IMR-90 (cell line): ENCODE measurements at regions not wholly inside any gene's neighbourhood (a gene's known extent, or its start where the extent isn't known, plus 50 kb on each side); places are given as distances from the start of the nearest gene placed in this dataset.

Source experiments
- ATAC-seq: fragments of 200-7000 bp; cut with Tn5 transposase; 2 replicates; pipeline ENCODE4 v1.9.1; 2020; ENCODE audit warnings: low read depth, mild to moderate bottlenecking, moderate library complexity
- BruUV-seq: library from RNA; stranded (reverse); fragments of 400-500 nt; replicated peaks from 2 replicates; lab custom pipeline; 2021; lab: Mats Ljungman, UMichigan
- CTCF ChIA-PET: fragments of 300-600 bp; formaldehyde crosslinking; extraction: SDS; loops from one replicate; lab custom pipeline; 2021; ENCODE audit warnings: antibody characterized with exemption; lab: Yijun Ruan, JAX
- POLR2A ChIA-PET: fragments of 300-600 bp; sonication (Branson Sonifier 250); formaldehyde crosslinking; loops from one replicate; lab custom pipeline; 2022; ENCODE audit warnings: antibody characterized with exemption; ENCODE audit not compliant: unreplicated experiment; lab: Charles Lee
- DNase-seq: peaks from one replicate; pipeline ENCODE4 v3.0.0; 2013
- H2AFZ ChIP-seq: replicated peaks from 2 replicates; pipeline ENCODE3; 2013; ENCODE audit warnings: low read length, mild to moderate bottlenecking; ENCODE audit not compliant: poor library complexity
- H2AK5ac ChIP-seq: 2 replicates; pipeline ENCODE4 v1.6.1; 2013; ENCODE audit warnings: low read depth, low read length, inconsistent platforms
- H2AK9ac ChIP-seq: replicated peaks from 2 replicates; pipeline ENCODE3; 2013; ENCODE audit warnings: mild to moderate bottlenecking, low read depth, low read length, moderate library complexity; ENCODE audit not compliant: poor library complexity
- H2BK120ac ChIP-seq: 2 replicates; pipeline ENCODE4 v1.6.1; 2013; ENCODE audit warnings: low read depth, low read length, inconsistent platforms
- H2BK15ac ChIP-seq: 3 replicates; pipeline ENCODE4 v1.6.1; 2013; ENCODE audit warnings: low read depth, low read length, inconsistent platforms
- H2BK20ac ChIP-seq: 2 replicates; pipeline ENCODE4 v1.6.1; 2013; ENCODE audit warnings: low read depth, mild to moderate bottlenecking, inconsistent platforms, low read length, moderate library complexity
- H2BK5ac ChIP-seq: 2 replicates; pipeline ENCODE4 v1.6.1; 2013; ENCODE audit warnings: mild to moderate bottlenecking, low read depth, low read length, inconsistent platforms; ENCODE audit not compliant: poor library complexity, severe bottlenecking
- H3K14ac ChIP-seq: replicated peaks from 2 replicates; pipeline ENCODE4 v1.6.1; 2013; ENCODE audit warnings: low read depth, low read length, inconsistent platforms
- H3K18ac ChIP-seq: 2 replicates; pipeline ENCODE4 v1.6.1; 2013; ENCODE audit warnings: low read depth, low read length, control low read depth
- H3K23ac ChIP-seq: 2 replicates; pipeline ENCODE4 v1.6.1; 2013; ENCODE audit warnings: low read depth, low read length, inconsistent platforms
- H3K27ac ChIP-seq: 2 replicates; pipeline ENCODE4 v1.5.1; 2013; ENCODE audit warnings: mild to moderate bottlenecking, control low read depth, low read length; ENCODE audit not compliant: insufficient read depth
- H3K27me3 ChIP-seq: 2 replicates; pipeline ENCODE4 v1.6.1; 2013; ENCODE audit warnings: low read length; ENCODE audit not compliant: control insufficient read depth, insufficient read depth
- H3K36me3 ChIP-seq: 2 replicates; pipeline ENCODE4 v1.6.1; 2013; ENCODE audit warnings: low read length, mixed read lengths; ENCODE audit not compliant: control insufficient read depth, insufficient read depth
- H3K4ac ChIP-seq: 2 replicates; pipeline ENCODE4 v1.6.1; 2013; ENCODE audit warnings: low read depth, low read length, inconsistent platforms
- H3K4me1 ChIP-seq: 2 replicates; pipeline ENCODE4 v1.6.1; 2013; ENCODE audit warnings: low read length, mixed read lengths; ENCODE audit not compliant: control insufficient read depth, insufficient read depth
- H3K4me2 ChIP-seq: 2 replicates; pipeline ENCODE4 v1.6.1; 2013; ENCODE audit warnings: low read depth, mild to moderate bottlenecking, control low read depth, low read length, moderate library complexity
- H3K4me3 ChIP-seq: 2 replicates; pipeline ENCODE4 v1.5.1; 2013; ENCODE audit warnings: low read depth, mild to moderate bottlenecking, control low read depth, low read length, moderate library complexity; ENCODE audit not compliant: insufficient read depth
- H3K56ac ChIP-seq: 2 replicates; pipeline ENCODE4 v1.6.1; 2013; ENCODE audit warnings: low read length, inconsistent platforms; ENCODE audit not compliant: insufficient read depth; ENCODE audit errors: extremely low read depth
- H3K79me1 ChIP-seq, 2 experiments: 2 replicates each; pipeline ENCODE4 v1.6.1; 2013; ENCODE audit warnings: low read length in 2 of 2, inconsistent platforms in 1 of 2, low read depth in 1 of 2
- H3K9ac ChIP-seq: 2 replicates; pipeline ENCODE4 v1.6.1; 2013; ENCODE audit warnings: low read depth, low read length, control low read depth
- H3K9me1 ChIP-seq: 2 replicates; pipeline ENCODE4 v1.6.1; 2013; ENCODE audit warnings: low read length, inconsistent platforms; ENCODE audit not compliant: insufficient read depth
- H3K9me3 ChIP-seq: 2 replicates; pipeline ENCODE4 v1.6.1; 2013; ENCODE audit warnings: low read length; ENCODE audit not compliant: control insufficient read depth, insufficient read depth
- H4K20me1 ChIP-seq: 2 replicates; pipeline ENCODE4 v1.6.1; 2013; ENCODE audit warnings: low read length, inconsistent platforms; ENCODE audit not compliant: insufficient read depth
- H4K5ac ChIP-seq: 2 replicates; pipeline ENCODE4 v1.6.1; 2013; ENCODE audit warnings: mild to moderate bottlenecking, low read depth, low read length, control low read depth
- H4K8ac ChIP-seq, 2 experiments: 2 replicates each; pipeline ENCODE4 v1.6.1; 2013; ENCODE audit warnings: low read depth in 2 of 2, low read length in 2 of 2, control low read depth in 1 of 2, inconsistent platforms in 1 of 2
- H4K91ac ChIP-seq: 2 replicates; pipeline ENCODE4 v1.6.1; 2013; ENCODE audit warnings: low read depth, low read length, inconsistent platforms; ENCODE audit not compliant: insufficient read depth
- CHD1 ChIP-seq: IDR thresholded peaks from 2 replicates; pipeline ENCODE4 v1.6.1; 2012; ENCODE audit warnings: low read depth, low read length, improper control_type of control experiment
- FOS ChIP-seq: fragments of 150-350 bp; IDR thresholded peaks from 2 replicates; pipeline ENCODE4 v1.6.1; 2016; ENCODE audit warnings: low read depth, low read length
- MAZ ChIP-seq: IDR thresholded peaks from 2 replicates; pipeline ENCODE4 v1.6.1; 2012; ENCODE audit warnings: low read depth, mild to moderate bottlenecking, low read length, improper control_type of control experiment, moderate library complexity, borderline replicate concordance
- RAD21 ChIP-seq: IDR thresholded peaks from 2 replicates; pipeline ENCODE4 v1.6.1; 2012; ENCODE audit warnings: low read length, improper control_type of control experiment
- RCOR1 ChIP-seq: IDR thresholded peaks from 2 replicates; pipeline ENCODE4 v1.6.1; 2012; ENCODE audit warnings: mild to moderate bottlenecking, low read length, improper control_type of control experiment; ENCODE audit not compliant: insufficient replicate concordance
- SMC3 ChIP-seq: fragments of 150-350 bp; IDR thresholded peaks from 2 replicates; pipeline ENCODE4 v1.6.1; 2016; ENCODE audit warnings: low read depth, mild to moderate bottlenecking, antibody characterized with exemption, low read length, moderate library complexity
- USF2 ChIP-seq: fragments of 150-350 bp; IDR thresholded peaks from 2 replicates; pipeline ENCODE4 v1.6.1; 2017; ENCODE audit warnings: mild to moderate bottlenecking, antibody characterized with exemption, low read length, low read depth
- WGBS, 2 experiments: methylation state at CpG; one replicate each; pipeline versions ENCODE4 v1.1.5 to v1.1.7; 2013; ENCODE audit warnings: missing lambda C conversion rate in 2 of 2; ENCODE audit not compliant: insufficient read length in 1 of 2; ENCODE audit errors: extremely low coverage in 2 of 2; 5-methylcytosine and 5-hydroxymethylcytosine counted together
- dilution Hi-C: fragments of 300-500 bp; cut with HindIII; formaldehyde crosslinking; loops from one replicate; pipeline ENCODE4 v1.14.3; 2018; ENCODE audit warnings: low sequenced_read_pairs; ENCODE audit not compliant: unreplicated experiment
- in situ Hi-C: fragments of 300-500 bp; cut with MboI; formaldehyde crosslinking; loops from 3 replicates; pipeline ENCODE4 v1.14.3; 2019; ENCODE audit warnings: low sequenced_read_pairs, inconsistent platforms, mixed read lengths
- intact Hi-C: fragments of 100-400 bp; cut with micrococcal nuclease; formaldehyde crosslinking; loops from 2 replicates; pipeline ENCODE4 v1.10.0; 2022
- TF ChIP-seq, protein P1 (sequence below): fragments of 150-350 bp; IDR thresholded peaks from 2 replicates; pipeline ENCODE4 v1.6.1; 2016; ENCODE audit warnings: low read depth, mild to moderate bottlenecking, low read length, moderate library complexity, borderline replicate concordance

DNA sequence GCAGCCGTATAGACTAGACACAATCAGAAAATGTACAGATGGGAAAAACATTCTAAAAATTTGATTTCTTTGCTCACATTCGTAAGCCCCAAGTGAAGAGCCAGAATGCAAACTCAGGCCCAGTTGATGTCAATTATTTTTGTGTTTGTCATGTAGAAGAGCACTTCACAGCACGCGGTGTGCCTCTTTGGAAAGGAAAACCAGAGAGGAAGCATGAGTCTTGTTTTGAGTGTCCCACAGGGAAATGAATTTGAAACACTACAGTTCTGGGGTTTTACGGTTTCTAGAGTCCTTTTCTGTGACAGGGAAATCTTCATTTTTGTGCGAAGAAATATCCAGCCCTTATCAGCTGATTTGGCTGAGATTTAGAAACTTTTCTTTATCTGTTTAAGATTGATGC is 554.6 kb upstream of the BOD1L1 start:
- WGBS, 2 experiments = 88% methylated on average over 3 of the region's 6 CpGs; no CpG with 5 or more reads in 1 of the 2 experiments
- intact Hi-C loops = no loop called here

More for the DNA sequence above, 554.6 kb upstream of the BOD1L1 start:
- Histone ChIP-seq H3K14ac (no peak overlapping the region), H3K4ac (no peak overlapping the region), H3K9me3 (no peaks in the 10 kb centered on the region), H4K20me1 (no peaks in the 10 kb centered on the region), H3K4me2 (no peak overlapping the region), H2BK15ac (no peak overlapping the region), H3K9ac (no peak overlapping the region), H3K56ac (no peak overlapping the region), H3K79me1 (no peaks in the 10 kb centered on the region), H3K27ac (no peak overlapping the region), H3K4me1 (no peaks in the 10 kb centered on the region), H2BK5ac (no peak overlapping the region), H3K18ac (no peak overlapping the region), H3K36me3 (no peaks in the 10 kb centered on the region), H2BK120ac (no peak overlapping the region), H2BK20ac (no peak overlapping the region), H3K4me3 (no peak overlapping the region), H4K5ac (no peak overlapping the region), H4K91ac (no peak overlapping the region), H2AFZ (no peak overlapping the region), H2AK5ac (no peak overlapping the region), H3K23ac (no peak overlapping the region), H2AK9ac (no peak overlapping the region), H4K8ac (no peak overlapping the region), H3K27me3 (no peaks in the 10 kb centered on the region), H3K9me1 (no peaks in the 10 kb centered on the region; the same call in 1 of the 2 replicates)
- CTCF ChIA-PET = no interaction called here
- dilution Hi-C loops (no loop called here), in situ Hi-C loops (no loop called here)
- POLR2A ChIA-PET = no interaction called here
- BruUV-seq = no TSS peak
- no peak for ATAC-seq
- DNase-seq = no peak
- no peak for TF ChIP-seq RAD21
- TF ChIP-seq SMC3 = no peak
- no peak for TF ChIP-seq RCOR1
- TF ChIP-seq USF2 = no peak
- no peak for TF ChIP-seq CHD1
- TF ChIP-seq MAZ = no peak
- TF ChIP-seq, protein P1, sequence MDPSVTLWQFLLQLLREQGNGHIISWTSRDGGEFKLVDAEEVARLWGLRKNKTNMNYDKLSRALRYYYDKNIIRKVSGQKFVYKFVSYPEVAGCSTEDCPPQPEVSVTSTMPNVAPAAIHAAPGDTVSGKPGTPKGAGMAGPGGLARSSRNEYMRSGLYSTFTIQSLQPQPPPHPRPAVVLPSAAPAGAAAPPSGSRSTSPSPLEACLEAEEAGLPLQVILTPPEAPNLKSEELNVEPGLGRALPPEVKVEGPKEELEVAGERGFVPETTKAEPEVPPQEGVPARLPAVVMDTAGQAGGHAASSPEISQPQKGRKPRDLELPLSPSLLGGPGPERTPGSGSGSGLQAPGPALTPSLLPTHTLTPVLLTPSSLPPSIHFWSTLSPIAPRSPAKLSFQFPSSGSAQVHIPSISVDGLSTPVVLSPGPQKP = no peak
- no peak for TF ChIP-seq FOS
